Type B pancreatic cell (in vitro differentiated cells): ENCODE measurements at regions not wholly inside any gene's neighbourhood (a gene's known extent, or its start where the extent isn't known, plus 50 kb on each side); places are given as distances from the start of the nearest gene placed in this dataset.

Source experiments
- DNase-seq: peaks from one replicate; pipeline ENCODE4 v3.0.0; 2021; ENCODE audit warnings: mixed read lengths; ENCODE audit not compliant: unreplicated experiment; ENCODE audit errors: extremely low spot score
- H3K27ac Mint-ChIP-seq: 2 replicates; pipeline ENCODE4 v1.8.0; 2021; ENCODE audit warnings: mild to moderate bottlenecking, mixed read lengths
- H3K27me3 Mint-ChIP-seq: 2 replicates; pipeline ENCODE4 v1.8.0; 2021; ENCODE audit warnings: mixed read lengths
- H3K36me3 Mint-ChIP-seq: 2 replicates; pipeline ENCODE4 v1.8.0; 2021; ENCODE audit warnings: mixed read lengths
- H3K4me1 Mint-ChIP-seq: one replicate; pipeline ENCODE4 v1.8.0; 2021; ENCODE audit warnings: mixed read lengths; ENCODE audit not compliant: unreplicated experiment
- H3K4me3 Mint-ChIP-seq: 2 replicates; pipeline ENCODE4 v1.8.0; 2021; ENCODE audit warnings: mild to moderate bottlenecking, mixed read lengths
- H3K9me3 Mint-ChIP-seq: 2 replicates; pipeline ENCODE4 v1.8.0; 2021; ENCODE audit warnings: mixed read lengths
- CTCF ChIP-seq: fragments of 200-600 bp; sonication (generic); conservative IDR thresholded peaks from 2 replicates; pipeline ENCODE4 v1.5.0; 2021; ENCODE audit warnings: antibody characterized with exemption, mild to moderate bottlenecking

- Mint-ChIP-seq H3K27me3 (no peaks in the 10 kb centered on the region), H3K36me3 (no peaks in the 10 kb centered on the region), H3K27ac (no peak overlapping the region), H3K4me1 (peaks cover 5% of the 10 kb centered on the region), H3K4me3 (no peak overlapping the region), H3K9me3 (no peaks in the 10 kb centered on the region)
- no peak for TF ChIP-seq CTCF
- DNase-seq = no peak
Observed at GRCh38 chrX:139091066-139091465, 379.5 kb upstream of the FGF13 start.

- H3K36me3 Mint-ChIP-seq = no peaks in the 10 kb centered on the region
- H3K27me3 Mint-ChIP-seq = no peaks in the 10 kb centered on the region
- no peak for TF ChIP-seq CTCF
- DNase-seq = no peak
- no peak overlapping the region for H3K4me3 Mint-ChIP-seq
- no peaks in the 10 kb centered on the region for H3K9me3 Mint-ChIP-seq
- H3K4me1 Mint-ChIP-seq = no peaks in the 10 kb centered on the region
- no peak overlapping the region for H3K27ac Mint-ChIP-seq
Observed at GRCh38 chrX:139086246-139086645, 374.7 kb upstream of the FGF13 start.

- no peaks in the 10 kb centered on the region for H3K9me3 Mint-ChIP-seq
- H3K36me3 Mint-ChIP-seq = no peaks in the 10 kb centered on the region
- no peaks in the 10 kb centered on the region for H3K27me3 Mint-ChIP-seq
- H3K4me3 Mint-ChIP-seq = no peak overlapping the region
- no peak overlapping the region for H3K27ac Mint-ChIP-seq
- no peak for DNase-seq
- no peak for TF ChIP-seq CTCF
- no peaks in the 10 kb centered on the region for H3K4me1 Mint-ChIP-seq
Observed at GRCh38 chrX:139085404-139085803, 373.9 kb upstream of the FGF13 start.

GRCh38 chrX:139083191-139083590 is 371.7 kb upstream of the FGF13 start:
- Mint-ChIP-seq H3K4me1 (no peaks in the 10 kb centered on the region), H3K36me3 (no peaks in the 10 kb centered on the region), H3K9me3 (no peaks in the 10 kb centered on the region), H3K27ac (no peak overlapping the region), H3K4me3 (no peak overlapping the region), H3K27me3 (no peaks in the 10 kb centered on the region)
- no peak for DNase-seq
- TF ChIP-seq CTCF = no peak

- TF ChIP-seq CTCF = no peak
- no peak for DNase-seq
- H3K4me1 Mint-ChIP-seq = no peaks in the 10 kb centered on the region
- H3K27ac Mint-ChIP-seq = no peak overlapping the region
- H3K27me3 Mint-ChIP-seq = no peaks in the 10 kb centered on the region
- no peak overlapping the region for H3K4me3 Mint-ChIP-seq
- no peaks in the 10 kb centered on the region for H3K9me3 Mint-ChIP-seq
- no peaks in the 10 kb centered on the region for H3K36me3 Mint-ChIP-seq
Observed at GRCh38 chrX:139081965-139082364, 370.4 kb upstream of the FGF13 start.

GRCh38 chrX:139079789-139080188 is 368.3 kb upstream of the FGF13 start:
- Mint-ChIP-seq H3K9me3 (no peaks in the 10 kb centered on the region), H3K36me3 (no peaks in the 10 kb centered on the region), H3K27me3 (no peaks in the 10 kb centered on the region), H3K4me3 (no peak overlapping the region), H3K4me1 (no peaks in the 10 kb centered on the region), H3K27ac (no peak overlapping the region)
- DNase-seq = no peak
- TF ChIP-seq CTCF = no peak
